BLaER1 (cell line): ENCODE measurements at regions not wholly inside any gene's neighbourhood (a gene's known extent, or its start where the extent isn't known, plus 50 kb on each side); places are given as distances from the start of the nearest gene placed in this dataset.

ENCODE experiments used
- H3K27ac ChIP-seq: shearing (Covaris generic); formaldehyde crosslinking; 2 replicates; pipeline ENCODE4 v1.8.1; 2022
- H3K27me3 ChIP-seq: shearing (Covaris generic); formaldehyde crosslinking; 2 replicates; pipeline ENCODE4 v1.8.1; 2022
- H3K36me3 ChIP-seq: shearing (Covaris generic); formaldehyde crosslinking; 2 replicates; pipeline ENCODE4 v1.8.1; 2022
- H3K4me1 ChIP-seq: shearing (Covaris generic); formaldehyde crosslinking; 2 replicates; pipeline ENCODE4 v1.8.1; 2022
- H3K4me2 ChIP-seq: shearing (Covaris generic); formaldehyde crosslinking; 2 replicates; pipeline ENCODE4 v1.8.1; 2022
- H3K4me3 ChIP-seq: shearing (Covaris generic); formaldehyde crosslinking; 2 replicates; pipeline ENCODE4 v1.8.1; 2022
- H3K9ac ChIP-seq: shearing (Covaris generic); formaldehyde crosslinking; 2 replicates; pipeline ENCODE4 v1.8.1; 2022
- H3K9me3 ChIP-seq: shearing (Covaris generic); formaldehyde crosslinking; 2 replicates; pipeline ENCODE4 v1.8.1; 2022
- H4K20me1 ChIP-seq: shearing (Covaris generic); formaldehyde crosslinking; 2 replicates; pipeline ENCODE4 v1.8.1; 2022
- Cebpa-rat ChIP-seq: shearing (Covaris generic); IDR thresholded peaks from 2 replicates; pipeline ENCODE4 v1.8.1; 2022

- H4K20me1 ChIP-seq, result no peaks in the 10 kb centered on the region
- no peaks in the 10 kb centered on the region for H3K9me3 ChIP-seq
- H3K9ac ChIP-seq, result no peak overlapping the region
- H3K27ac ChIP-seq, result no peak overlapping the region
- no peaks in the 10 kb centered on the region for H3K36me3 ChIP-seq
- TF ChIP-seq Cebpa-rat, result no peak
- no peaks in the 10 kb centered on the region for H3K4me1 ChIP-seq
- no peak overlapping the region for H3K4me3 ChIP-seq
- no peaks in the 10 kb centered on the region for H3K27me3 ChIP-seq
- no peak overlapping the region for H3K4me2 ChIP-seq
Measured at GRCh38 chr2:103145739-103146138, 383.9 kb downstream of the TMEM182 start.

GRCh38 chr2:103151046-103151445 is 389.2 kb downstream of the TMEM182 start:
- Histone ChIP-seq H3K9me3 (no peaks in the 10 kb centered on the region), H3K4me2 (no peak overlapping the region), H3K36me3 (no peaks in the 10 kb centered on the region), H3K27ac (no peak overlapping the region), H3K27me3 (no peaks in the 10 kb centered on the region), H3K9ac (no peak overlapping the region), H4K20me1 (no peaks in the 10 kb centered on the region), H3K4me1 (no peaks in the 10 kb centered on the region), H3K4me3 (no peak overlapping the region)
- no peak for TF ChIP-seq Cebpa-rat

DNA sequence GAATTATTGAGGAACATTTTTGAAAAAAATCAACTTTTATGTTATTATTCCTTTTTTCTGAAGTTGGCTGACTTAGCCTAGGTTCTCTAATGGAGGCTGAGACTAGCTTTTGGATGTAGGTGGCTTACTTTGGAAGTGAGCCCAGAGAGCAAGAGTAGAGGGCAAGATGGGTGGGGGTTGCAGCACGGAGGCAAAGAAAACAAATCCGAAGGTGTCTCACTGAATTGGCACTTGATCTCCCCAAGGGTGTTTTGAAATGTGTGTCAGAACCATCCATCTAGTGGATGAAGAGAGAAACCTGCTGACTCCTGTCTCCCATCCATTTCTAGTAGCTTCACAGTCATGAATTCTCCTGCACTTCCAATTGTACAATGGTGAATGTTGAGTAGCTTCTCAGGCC is 390.7 kb downstream of the TMEM182 start:
- H4K20me1 ChIP-seq, result no peaks in the 10 kb centered on the region
- H3K27ac ChIP-seq, result no peak overlapping the region
- no peaks in the 10 kb centered on the region for H3K9me3 ChIP-seq
- H3K4me3 ChIP-seq, result no peak overlapping the region
- no peaks in the 10 kb centered on the region for H3K27me3 ChIP-seq
- no peak for TF ChIP-seq Cebpa-rat
- H3K36me3 ChIP-seq, result no peaks in the 10 kb centered on the region
- H3K4me1 ChIP-seq, result no peaks in the 10 kb centered on the region
- no peak overlapping the region for H3K9ac ChIP-seq
- H3K4me2 ChIP-seq, result no peak overlapping the region

GRCh38 chr2:103153580-103154284 is 391.9 kb downstream of the TMEM182 start:
- no peaks in the 10 kb centered on the region for H4K20me1 ChIP-seq
- TF ChIP-seq Cebpa-rat, result no peak
- no peak overlapping the region for H3K4me3 ChIP-seq
- H3K27ac ChIP-seq, result no peak overlapping the region
- H3K9me3 ChIP-seq, result no peaks in the 10 kb centered on the region
- no peaks in the 10 kb centered on the region for H3K27me3 ChIP-seq
- H3K9ac ChIP-seq, result no peak overlapping the region
- no peaks in the 10 kb centered on the region for H3K36me3 ChIP-seq
- H3K4me2 ChIP-seq, result no peak overlapping the region
- H3K4me1 ChIP-seq, result no peaks in the 10 kb centered on the region

GRCh38 chr2:103155308-103155707 is 393.5 kb downstream of the TMEM182 start:
- Histone ChIP-seq H3K9ac (no peak overlapping the region), H4K20me1 (no peaks in the 10 kb centered on the region), H3K4me2 (no peak overlapping the region), H3K36me3 (no peaks in the 10 kb centered on the region), H3K27me3 (no peaks in the 10 kb centered on the region), H3K9me3 (no peaks in the 10 kb centered on the region), H3K4me3 (no peak overlapping the region), H3K27ac (no peak overlapping the region), H3K4me1 (no peaks in the 10 kb centered on the region)
- TF ChIP-seq Cebpa-rat, result no peak

DNA sequence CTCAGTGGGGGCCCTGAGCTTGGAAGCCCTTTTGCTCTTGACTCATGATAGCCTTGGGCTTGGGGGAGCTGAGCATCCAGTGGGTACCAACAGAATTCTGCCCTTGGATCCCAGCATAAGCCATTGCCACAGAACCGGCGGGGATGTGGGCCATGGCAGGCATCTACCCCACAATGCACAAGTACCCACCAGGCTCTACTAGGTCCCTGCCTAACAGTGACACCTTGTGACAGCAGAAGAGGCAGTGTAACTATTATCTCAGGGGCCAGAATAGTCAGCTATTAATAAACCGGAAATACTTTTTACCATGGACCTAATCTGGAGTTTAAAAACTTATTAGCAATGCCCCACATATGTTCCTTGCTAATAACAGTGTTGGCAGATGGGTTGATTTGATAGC is 397.2 kb downstream of the TMEM182 start:
- Histone ChIP-seq H3K4me3 (no peak overlapping the region), H3K4me1 (no peaks in the 10 kb centered on the region), H3K9me3 (no peaks in the 10 kb centered on the region), H4K20me1 (no peaks in the 10 kb centered on the region), H3K27ac (no peak overlapping the region), H3K9ac (no peak overlapping the region), H3K36me3 (no peaks in the 10 kb centered on the region), H3K4me2 (no peak overlapping the region), H3K27me3 (no peaks in the 10 kb centered on the region)
- no peak for TF ChIP-seq Cebpa-rat

DNA sequence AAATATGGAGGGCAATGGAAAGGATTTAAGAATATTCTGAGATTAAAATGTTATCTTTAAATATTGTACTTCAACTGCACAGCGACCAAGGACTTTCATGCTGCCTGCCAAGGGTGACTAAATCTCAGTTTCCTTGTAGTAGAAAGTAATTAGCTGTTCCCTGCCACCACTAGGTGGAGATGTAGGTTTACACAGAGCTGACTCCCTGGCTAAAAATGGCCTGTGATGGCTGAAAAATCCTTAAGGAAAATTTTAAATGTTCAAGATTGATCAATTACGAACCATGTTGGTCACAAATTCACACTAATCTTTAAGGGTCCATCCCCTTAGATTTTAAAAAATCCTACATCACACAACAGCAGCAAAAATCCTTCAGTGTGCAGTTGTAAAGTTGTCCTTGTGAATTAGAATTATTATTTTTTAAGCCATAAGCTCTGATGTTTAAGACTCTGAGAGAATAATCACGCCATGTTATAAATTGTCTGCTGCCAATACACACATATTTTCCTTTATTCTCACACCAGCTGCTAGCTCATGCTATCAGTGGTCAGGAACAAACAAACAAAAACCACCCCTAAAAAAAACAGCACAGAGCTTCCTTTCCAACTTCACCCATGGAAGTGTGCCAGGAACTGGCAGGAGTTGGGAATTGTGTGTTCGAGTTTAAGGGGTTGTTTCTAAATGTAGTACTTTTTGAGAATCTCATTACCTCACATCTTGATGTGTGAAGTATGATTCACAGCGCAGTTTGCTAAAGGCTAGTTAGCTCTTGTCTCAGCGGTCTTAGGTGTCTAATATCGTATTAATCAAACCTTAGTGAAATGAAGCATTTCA is 399.8 kb downstream of the TMEM182 start:
- no peaks in the 10 kb centered on the region for H3K36me3 ChIP-seq
- H3K27ac ChIP-seq, result no peak overlapping the region
- no peaks in the 10 kb centered on the region for H4K20me1 ChIP-seq
- H3K9me3 ChIP-seq, result no peaks in the 10 kb centered on the region
- H3K27me3 ChIP-seq, result no peaks in the 10 kb centered on the region
- no peak overlapping the region for H3K9ac ChIP-seq
- no peak overlapping the region for H3K4me3 ChIP-seq
- H3K4me2 ChIP-seq, result no peak overlapping the region
- H3K4me1 ChIP-seq, result no peaks in the 10 kb centered on the region
- TF ChIP-seq Cebpa-rat, result no peak

DNA sequence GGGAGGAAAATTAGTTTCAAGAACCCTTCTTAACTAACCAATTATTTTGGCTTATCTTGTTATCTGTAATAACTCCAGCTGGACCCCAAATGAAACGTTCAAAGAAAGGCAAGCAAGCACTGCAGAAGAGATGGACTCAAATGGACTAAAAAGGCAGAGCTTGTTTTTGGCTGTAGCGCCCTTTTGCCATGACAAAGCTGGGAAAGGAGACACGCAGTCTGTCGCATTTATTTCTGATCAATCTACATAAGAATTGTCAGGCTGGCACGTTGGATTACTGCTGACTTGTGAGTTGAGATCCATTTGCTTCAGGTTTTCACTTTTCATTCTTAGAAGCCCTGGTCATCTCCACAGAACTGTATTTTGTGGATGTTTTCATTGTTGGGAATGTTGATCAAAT is 402.9 kb downstream of the TMEM182 start:
- Histone ChIP-seq H4K20me1 (no peaks in the 10 kb centered on the region), H3K4me2 (no peak overlapping the region), H3K4me1 (no peaks in the 10 kb centered on the region), H3K4me3 (no peak overlapping the region), H3K9me3 (no peaks in the 10 kb centered on the region), H3K27ac (no peak overlapping the region), H3K27me3 (no peaks in the 10 kb centered on the region), H3K36me3 (no peaks in the 10 kb centered on the region), H3K9ac (no peak overlapping the region)
- no peak for TF ChIP-seq Cebpa-rat

- H3K27ac ChIP-seq, result no peak overlapping the region
- H3K9ac ChIP-seq, result no peak overlapping the region
- H3K4me3 ChIP-seq, result no peak overlapping the region
- no peaks in the 10 kb centered on the region for H3K9me3 ChIP-seq
- TF ChIP-seq Cebpa-rat, result no peak
- H3K36me3 ChIP-seq, result no peaks in the 10 kb centered on the region
- no peaks in the 10 kb centered on the region for H4K20me1 ChIP-seq
- H3K4me2 ChIP-seq, result no peak overlapping the region
- H3K4me1 ChIP-seq, result no peaks in the 10 kb centered on the region
- H3K27me3 ChIP-seq, result no peaks in the 10 kb centered on the region
Measured at GRCh38 chr2:103165836-103166235, 404.0 kb downstream of the TMEM182 start.
